ENCODE measurements at regions not wholly inside any gene's neighbourhood (a gene's known extent, or its start where the extent isn't known, plus 50 kb on each side); places are given as distances from the start of the nearest gene placed in this dataset.

DNA sequence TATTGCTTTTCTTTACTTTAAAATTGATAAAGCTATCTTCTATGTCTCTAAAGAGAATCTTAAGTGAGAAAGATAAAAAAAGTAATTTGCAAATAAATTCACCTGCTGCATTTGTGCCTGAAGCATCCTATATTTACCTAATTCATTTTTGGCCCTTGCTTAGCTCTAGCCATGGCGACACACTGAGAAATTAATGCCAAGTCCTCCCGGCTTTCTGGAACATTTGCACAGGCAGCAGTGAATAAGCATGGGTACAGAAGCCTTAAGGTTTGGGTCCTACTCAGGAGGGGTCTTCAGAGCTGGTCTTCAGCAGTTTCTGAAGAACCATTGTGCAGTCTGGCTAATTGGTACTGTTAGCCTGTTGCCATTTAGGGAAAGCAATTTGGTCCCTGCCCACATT is 73.9 kb upstream of the ZEB2 start:
- DNase-seq: no peak

DNA sequence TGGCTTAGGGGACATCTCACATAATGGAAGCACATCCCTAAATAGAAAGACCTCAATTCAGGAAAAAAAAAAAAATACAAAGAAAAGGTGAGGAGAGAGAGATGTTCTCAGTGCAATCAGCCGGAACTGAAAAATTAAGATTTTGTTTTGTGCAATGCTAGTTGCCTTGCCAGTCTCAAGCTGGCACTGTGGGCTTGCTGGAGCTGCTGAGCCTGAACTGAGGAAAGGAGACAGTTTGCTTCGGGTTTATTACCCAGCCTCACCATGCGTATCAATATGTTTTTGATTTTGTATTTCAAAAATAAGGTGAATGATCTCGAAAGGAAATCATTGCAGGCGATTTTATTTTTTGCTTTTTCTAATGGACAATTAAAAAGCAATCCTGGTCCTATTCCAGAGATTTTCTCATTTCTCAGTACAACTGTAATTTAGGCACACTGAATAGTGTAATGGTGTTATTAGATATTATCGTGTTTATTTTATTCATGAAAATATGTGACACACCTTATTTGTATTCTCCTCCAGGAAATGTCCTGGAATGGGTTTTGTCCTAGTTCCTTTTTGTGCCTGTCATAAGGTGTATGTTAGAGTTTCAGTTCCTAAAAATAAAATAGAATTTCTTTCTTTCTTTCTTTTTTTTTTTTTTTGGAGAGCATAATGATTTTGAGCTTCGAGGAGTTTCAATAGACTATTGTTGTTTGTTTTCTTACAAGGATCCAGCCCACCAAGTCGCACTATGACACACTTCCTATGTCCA is 72.8 kb upstream of the ZEB2 start:
- DNase-seq: no peak

DNA sequence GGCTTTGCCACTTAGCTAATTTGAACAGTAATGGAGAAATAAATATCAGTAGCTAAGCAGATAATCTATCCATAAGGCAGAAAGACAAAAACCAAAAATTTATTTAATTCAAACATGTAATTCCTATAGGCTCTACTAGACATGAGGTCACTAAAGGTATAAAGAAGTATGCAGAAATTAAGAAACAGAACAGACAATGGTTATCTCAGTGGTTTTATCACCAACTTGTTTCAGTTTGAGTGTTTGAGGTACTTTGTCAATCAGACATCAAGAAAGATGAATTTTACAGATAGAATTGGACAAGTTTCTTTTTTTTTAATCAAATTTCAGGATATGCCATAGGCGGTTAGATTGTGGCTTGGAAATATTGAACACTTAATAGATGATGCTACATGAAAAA is 67.4 kb upstream of the ZEB2 start:
- DNase-seq: no peak

DNA sequence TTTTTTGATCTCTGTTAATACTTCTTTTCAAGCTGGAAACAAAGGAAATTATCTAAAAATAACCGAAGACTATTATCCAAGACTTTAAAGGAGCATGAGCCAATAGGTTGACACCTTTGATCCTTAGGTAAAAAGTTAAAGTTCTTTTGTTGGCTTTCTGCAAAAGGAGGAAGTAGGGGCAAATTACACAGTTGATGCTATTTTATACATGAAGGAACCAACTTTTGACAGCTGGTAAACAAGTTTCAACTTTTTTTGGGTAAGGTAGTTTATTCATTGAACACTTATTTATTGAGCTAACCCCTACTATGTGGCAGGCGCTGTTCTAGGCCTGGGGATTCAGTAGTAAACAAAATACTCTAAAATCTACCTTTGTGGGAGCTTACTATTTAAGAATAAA is 66.6 kb upstream of the ZEB2 start:
- DNase-seq: no peak

DNA sequence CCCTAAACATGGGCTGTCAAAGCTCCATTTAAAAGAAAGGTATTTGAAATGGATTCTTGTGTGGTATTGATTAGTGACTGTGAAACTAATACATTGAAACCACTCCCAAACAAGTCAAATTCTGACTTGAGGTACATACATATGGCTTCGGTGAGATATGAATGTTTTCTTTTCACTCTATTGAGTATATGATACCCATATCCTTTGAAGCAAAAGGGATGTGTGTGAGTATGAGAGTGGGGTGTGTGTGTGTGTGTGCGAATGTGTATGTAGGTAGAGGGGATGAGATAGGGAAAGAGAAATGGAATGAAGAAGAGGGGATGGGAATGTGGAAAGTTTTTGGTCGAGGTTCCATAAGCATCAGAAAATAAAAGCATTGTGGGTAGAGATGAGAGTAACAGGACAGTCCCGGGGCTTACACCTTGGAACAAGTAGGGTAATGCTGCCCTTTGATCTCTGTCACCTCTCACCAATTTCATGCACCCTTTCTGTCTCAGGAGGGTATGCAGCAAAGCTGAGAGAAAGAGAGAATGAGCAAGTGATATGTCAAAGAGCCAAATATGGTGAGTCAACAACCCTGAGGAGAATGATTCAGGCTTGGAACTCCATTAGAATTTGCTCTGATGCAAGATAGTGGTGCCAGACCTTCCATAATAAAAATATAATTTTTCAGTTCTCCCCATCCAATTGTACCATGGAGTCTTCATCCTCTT is 64.0 kb upstream of the ZEB2 start:
- no peak for DNase-seq

DNA sequence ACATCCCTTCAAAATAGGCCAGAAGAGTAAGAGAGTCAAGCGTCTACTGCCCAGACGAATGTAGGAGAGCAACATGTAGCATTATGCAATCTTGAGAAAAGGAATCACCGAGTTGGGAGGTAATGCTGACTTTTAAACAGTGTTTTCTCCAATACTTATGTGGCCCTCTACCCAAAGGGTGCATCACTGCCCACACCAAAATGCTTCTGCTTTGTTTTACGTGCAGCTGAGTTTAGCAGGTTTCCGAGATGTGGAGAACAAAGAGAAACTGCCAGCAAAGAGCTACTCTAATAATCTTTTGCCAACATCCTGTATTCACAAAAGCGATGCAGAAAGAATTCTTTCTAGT is 63.4 kb upstream of the ZEB2 start:
- no peak for DNase-seq

DNA sequence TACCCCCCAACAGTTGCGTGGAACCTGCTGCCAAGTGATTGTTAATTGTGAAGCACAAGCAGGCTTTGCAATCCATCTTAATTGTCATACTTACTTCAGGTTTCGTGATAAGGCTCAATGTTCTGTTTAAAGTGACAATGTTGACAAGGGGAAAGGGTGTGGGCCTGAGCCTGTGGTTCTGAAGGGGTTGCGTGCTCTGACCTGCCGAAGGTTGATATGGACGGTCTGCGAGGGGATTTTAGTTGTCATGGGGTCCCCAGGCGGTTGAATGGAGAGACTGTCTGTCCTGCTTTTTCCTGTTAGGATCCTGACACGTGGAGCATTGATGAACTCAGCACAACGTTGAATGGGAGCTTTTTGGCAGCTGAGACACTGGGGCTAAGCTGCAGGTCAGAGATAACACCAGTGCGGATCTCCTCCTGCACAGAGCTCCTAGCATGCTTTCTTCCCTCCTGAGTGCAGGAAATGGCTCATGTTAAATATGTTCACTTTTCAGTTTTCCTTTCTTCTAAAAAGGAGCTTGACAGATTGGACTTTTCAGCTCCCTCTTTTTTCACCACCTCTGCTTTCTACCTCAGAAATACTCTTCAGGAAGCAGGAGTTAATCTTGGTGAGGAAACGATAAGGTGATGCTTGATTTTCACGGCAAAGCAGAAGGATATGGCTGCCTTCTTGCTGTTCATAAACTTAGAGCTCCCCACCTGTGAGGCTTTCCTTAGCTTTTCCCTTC is 62.9 kb upstream of the ZEB2 start:
- DNase-seq: peak; percentile 66

DNA sequence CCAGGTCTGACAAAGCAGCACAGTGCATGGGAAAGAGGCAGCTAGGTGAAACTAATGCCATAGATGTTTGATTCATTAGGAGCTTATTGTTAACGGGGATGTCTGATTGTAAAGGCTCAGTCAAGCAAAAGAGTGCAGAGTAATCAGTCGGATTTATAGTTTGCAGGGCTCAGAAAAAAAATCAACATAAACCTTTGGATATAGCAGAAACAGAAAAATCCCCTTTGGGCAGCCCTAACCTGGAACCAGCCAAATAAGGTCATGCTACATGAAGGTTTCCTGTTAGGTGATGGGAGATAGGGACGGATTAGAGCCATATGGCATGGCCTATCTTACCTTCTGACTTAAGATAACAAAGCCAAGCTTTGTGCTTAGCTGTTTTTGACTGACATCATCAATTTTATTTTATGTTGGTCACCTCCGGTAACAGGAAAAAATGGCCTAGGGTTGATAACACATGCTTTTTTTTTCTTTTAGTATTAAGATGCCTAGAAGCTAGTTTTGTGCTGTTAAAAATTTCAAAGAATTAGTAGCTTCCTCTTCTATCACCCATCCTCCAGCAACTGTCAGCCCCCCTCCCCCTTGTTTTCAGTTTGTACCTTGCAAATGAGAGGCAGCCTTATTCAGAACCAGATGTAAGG is 60.7 kb upstream of the ZEB2 start:
- peak; percentile 71 for DNase-seq

DNA sequence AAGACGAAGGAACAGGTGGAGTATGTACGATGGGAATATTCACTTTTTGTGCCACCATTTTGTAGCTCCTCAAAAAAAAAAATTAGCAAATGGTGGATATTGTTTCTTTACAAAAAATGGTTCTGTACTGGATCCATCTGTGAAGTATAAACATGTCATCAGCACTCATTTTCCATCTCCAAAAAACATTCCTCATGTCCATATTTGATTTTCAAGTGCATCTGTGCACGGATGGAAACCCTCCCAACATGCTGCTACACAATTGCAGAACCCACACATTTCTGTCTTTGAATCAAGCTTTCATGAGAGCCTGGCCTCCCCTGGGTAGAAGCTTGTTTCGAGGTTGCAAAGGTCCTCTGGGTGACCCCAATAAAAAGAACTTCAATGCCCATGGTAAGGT is 59.6 kb upstream of the ZEB2 start:
- DNase-seq: no peak

DNA sequence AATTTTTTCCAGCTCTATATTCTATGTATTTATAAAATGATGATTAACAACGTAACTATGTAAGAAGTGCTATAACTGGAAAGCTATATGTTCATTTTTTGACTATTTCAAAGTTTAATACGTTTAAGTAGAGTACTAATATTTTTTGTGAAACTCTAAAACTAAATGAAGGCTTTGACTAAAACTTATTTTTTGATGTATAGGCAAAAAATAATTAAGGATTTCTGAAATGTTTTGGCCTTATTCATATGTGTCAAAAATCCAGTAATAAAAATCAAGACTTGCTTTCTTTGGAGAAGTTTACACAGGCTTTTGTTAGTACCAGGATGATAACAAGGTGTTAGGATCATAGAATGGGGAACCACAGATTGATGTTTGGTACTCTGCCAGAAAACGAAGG is 58.2 kb upstream of the ZEB2 start:
- no peak for DNase-seq

DNA sequence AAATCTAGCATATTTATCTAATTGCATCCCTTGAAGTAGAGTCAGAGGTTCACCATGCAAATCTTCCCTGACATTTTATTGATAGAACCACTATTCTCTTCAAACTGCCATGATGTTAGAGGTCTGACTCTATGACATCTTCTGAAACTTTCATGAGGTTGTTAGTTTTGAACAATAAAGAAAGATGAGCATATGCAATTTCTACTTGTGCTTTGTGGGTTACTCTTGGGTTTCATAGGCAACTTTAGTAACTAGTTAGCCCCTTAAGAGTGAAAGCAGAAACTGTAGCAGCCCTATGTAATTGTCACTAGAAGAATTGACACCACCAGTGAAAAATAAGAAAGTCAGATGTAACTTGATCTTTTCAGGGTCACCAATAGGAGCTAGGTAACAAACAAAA is 53.1 kb upstream of the ZEB2 start:
- no peak for DNase-seq

DNA sequence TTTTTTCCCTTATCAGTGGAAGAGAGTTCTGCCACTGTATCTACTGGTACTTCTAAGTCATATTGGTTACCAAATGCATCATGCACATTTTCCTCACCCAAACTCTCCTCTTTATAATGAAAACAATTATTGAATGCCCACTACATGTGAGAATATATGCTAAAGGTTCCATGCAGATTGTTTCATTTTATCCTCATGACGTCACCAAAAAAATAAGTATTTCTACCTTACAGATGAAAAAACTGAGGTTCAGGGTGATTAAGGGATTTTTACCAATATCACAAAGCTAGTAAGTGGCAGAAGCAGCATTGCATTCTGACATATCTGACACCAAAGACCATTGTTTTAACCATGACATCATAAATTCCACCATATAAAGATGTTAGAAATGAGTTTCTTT is 51.9 kb upstream of the ZEB2 start:
- no peak for DNase-seq

DNA sequence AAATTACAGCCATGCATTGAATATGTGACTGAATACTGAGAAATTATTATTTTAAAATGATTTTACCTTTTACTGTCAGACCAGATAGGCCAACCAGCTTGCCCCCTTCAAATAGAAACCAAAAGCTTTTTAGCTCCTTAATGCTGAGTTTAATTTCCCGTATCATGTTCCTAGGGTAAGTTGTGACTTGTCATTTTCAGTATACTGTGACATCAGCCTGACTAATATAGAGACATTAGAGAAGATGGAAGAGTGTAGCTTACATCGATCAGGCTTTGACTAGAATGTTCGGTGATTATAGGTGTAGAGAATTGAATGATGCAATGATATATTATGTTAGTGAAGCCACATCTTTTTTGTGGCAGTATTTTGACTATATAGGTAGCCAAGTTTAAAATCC is 50.6 kb upstream of the ZEB2 start:
- no peak for DNase-seq

Measured in GF-D8 (cell line).